IMR-90 (cell line): ENCODE measurements at regions not wholly inside any gene's neighbourhood (a gene's known extent, or its start where the extent isn't known, plus 50 kb on each side); places are given as distances from the start of the nearest gene placed in this dataset.
A peak's percentile ranks its signal among the peaks of the same experiment; 100 is the strongest.

Experiments used
- ATAC-seq: fragments of 200-7000 bp; cut with Tn5 transposase; 2 replicates; pipeline ENCODE4 v1.9.1; 2020; ENCODE audit warnings: low read depth, mild to moderate bottlenecking, moderate library complexity
- BruUV-seq: library from RNA; stranded (reverse); fragments of 400-500 nt; replicated peaks from 2 replicates; lab custom pipeline; 2021; lab: Mats Ljungman, UMichigan
- CTCF ChIA-PET: fragments of 300-600 bp; formaldehyde crosslinking; extraction: SDS; loops from one replicate; lab custom pipeline; 2021; ENCODE audit warnings: antibody characterized with exemption; lab: Yijun Ruan, JAX
- POLR2A ChIA-PET: fragments of 300-600 bp; sonication (Branson Sonifier 250); formaldehyde crosslinking; loops from one replicate; lab custom pipeline; 2022; ENCODE audit warnings: antibody characterized with exemption; ENCODE audit not compliant: unreplicated experiment; lab: Charles Lee
- DNase-seq: peaks from one replicate; pipeline ENCODE4 v3.0.0; 2013
- H2AFZ ChIP-seq: replicated peaks from 2 replicates; pipeline ENCODE3; 2013; ENCODE audit warnings: low read length, mild to moderate bottlenecking; ENCODE audit not compliant: poor library complexity
- H2AK5ac ChIP-seq: 2 replicates; pipeline ENCODE4 v1.6.1; 2013; ENCODE audit warnings: low read depth, low read length, inconsistent platforms
- H2AK9ac ChIP-seq: replicated peaks from 2 replicates; pipeline ENCODE3; 2013; ENCODE audit warnings: mild to moderate bottlenecking, low read depth, low read length, moderate library complexity; ENCODE audit not compliant: poor library complexity
- H2BK120ac ChIP-seq: 2 replicates; pipeline ENCODE4 v1.6.1; 2013; ENCODE audit warnings: low read depth, low read length, inconsistent platforms
- H2BK15ac ChIP-seq: 3 replicates; pipeline ENCODE4 v1.6.1; 2013; ENCODE audit warnings: low read depth, low read length, inconsistent platforms
- H2BK20ac ChIP-seq: 2 replicates; pipeline ENCODE4 v1.6.1; 2013; ENCODE audit warnings: low read depth, mild to moderate bottlenecking, inconsistent platforms, low read length, moderate library complexity
- H2BK5ac ChIP-seq: 2 replicates; pipeline ENCODE4 v1.6.1; 2013; ENCODE audit warnings: mild to moderate bottlenecking, low read depth, low read length, inconsistent platforms; ENCODE audit not compliant: poor library complexity, severe bottlenecking
- H3K14ac ChIP-seq: replicated peaks from 2 replicates; pipeline ENCODE4 v1.6.1; 2013; ENCODE audit warnings: low read depth, low read length, inconsistent platforms
- H3K18ac ChIP-seq: 2 replicates; pipeline ENCODE4 v1.6.1; 2013; ENCODE audit warnings: low read depth, low read length, control low read depth
- H3K23ac ChIP-seq: 2 replicates; pipeline ENCODE4 v1.6.1; 2013; ENCODE audit warnings: low read depth, low read length, inconsistent platforms
- H3K27ac ChIP-seq: 2 replicates; pipeline ENCODE4 v1.5.1; 2013; ENCODE audit warnings: mild to moderate bottlenecking, control low read depth, low read length; ENCODE audit not compliant: insufficient read depth
- H3K27me3 ChIP-seq: 2 replicates; pipeline ENCODE4 v1.6.1; 2013; ENCODE audit warnings: low read length; ENCODE audit not compliant: control insufficient read depth, insufficient read depth
- H3K36me3 ChIP-seq: 2 replicates; pipeline ENCODE4 v1.6.1; 2013; ENCODE audit warnings: low read length, mixed read lengths; ENCODE audit not compliant: control insufficient read depth, insufficient read depth
- H3K4ac ChIP-seq: 2 replicates; pipeline ENCODE4 v1.6.1; 2013; ENCODE audit warnings: low read depth, low read length, inconsistent platforms
- H3K4me1 ChIP-seq: 2 replicates; pipeline ENCODE4 v1.6.1; 2013; ENCODE audit warnings: low read length, mixed read lengths; ENCODE audit not compliant: control insufficient read depth, insufficient read depth
- H3K4me2 ChIP-seq: 2 replicates; pipeline ENCODE4 v1.6.1; 2013; ENCODE audit warnings: low read depth, mild to moderate bottlenecking, control low read depth, low read length, moderate library complexity
- H3K4me3 ChIP-seq: 2 replicates; pipeline ENCODE4 v1.5.1; 2013; ENCODE audit warnings: low read depth, mild to moderate bottlenecking, control low read depth, low read length, moderate library complexity; ENCODE audit not compliant: insufficient read depth
- H3K56ac ChIP-seq: 2 replicates; pipeline ENCODE4 v1.6.1; 2013; ENCODE audit warnings: low read length, inconsistent platforms; ENCODE audit not compliant: insufficient read depth; ENCODE audit errors: extremely low read depth
- H3K79me1 ChIP-seq, 2 experiments: 2 replicates each; pipeline ENCODE4 v1.6.1; 2013; ENCODE audit warnings: low read length in 2 of 2, inconsistent platforms in 1 of 2, low read depth in 1 of 2
- H3K9ac ChIP-seq: 2 replicates; pipeline ENCODE4 v1.6.1; 2013; ENCODE audit warnings: low read depth, low read length, control low read depth
- H3K9me1 ChIP-seq: 2 replicates; pipeline ENCODE4 v1.6.1; 2013; ENCODE audit warnings: low read length, inconsistent platforms; ENCODE audit not compliant: insufficient read depth
- H3K9me3 ChIP-seq: 2 replicates; pipeline ENCODE4 v1.6.1; 2013; ENCODE audit warnings: low read length; ENCODE audit not compliant: control insufficient read depth, insufficient read depth
- H4K20me1 ChIP-seq: 2 replicates; pipeline ENCODE4 v1.6.1; 2013; ENCODE audit warnings: low read length, inconsistent platforms; ENCODE audit not compliant: insufficient read depth
- H4K5ac ChIP-seq: 2 replicates; pipeline ENCODE4 v1.6.1; 2013; ENCODE audit warnings: mild to moderate bottlenecking, low read depth, low read length, control low read depth
- H4K8ac ChIP-seq, 2 experiments: 2 replicates each; pipeline ENCODE4 v1.6.1; 2013; ENCODE audit warnings: low read depth in 2 of 2, low read length in 2 of 2, control low read depth in 1 of 2, inconsistent platforms in 1 of 2
- H4K91ac ChIP-seq: 2 replicates; pipeline ENCODE4 v1.6.1; 2013; ENCODE audit warnings: low read depth, low read length, inconsistent platforms; ENCODE audit not compliant: insufficient read depth
- FOS ChIP-seq: fragments of 150-350 bp; IDR thresholded peaks from 2 replicates; pipeline ENCODE4 v1.6.1; 2016; ENCODE audit warnings: low read depth, low read length
- MAFK ChIP-seq: IDR thresholded peaks from 2 replicates; pipeline ENCODE4 v1.6.1; 2012; ENCODE audit warnings: low read depth, low read length, improper control_type of control experiment
- MAZ ChIP-seq: IDR thresholded peaks from 2 replicates; pipeline ENCODE4 v1.6.1; 2012; ENCODE audit warnings: low read depth, mild to moderate bottlenecking, low read length, improper control_type of control experiment, moderate library complexity, borderline replicate concordance
- NFE2L2 ChIP-seq: fragments of 150-350 bp; IDR thresholded peaks from 2 replicates; pipeline ENCODE4 v1.6.1; 2016; ENCODE audit warnings: low read depth, mild to moderate bottlenecking, low read length
- POLR2A ChIP-seq: IDR thresholded peaks from 2 replicates; pipeline ENCODE4 v1.6.1; 2012; ENCODE audit warnings: mild to moderate bottlenecking, low read depth, low read length
- WGBS, 2 experiments: methylation state at CpG; one replicate each; pipeline versions ENCODE4 v1.1.5 to v1.1.7; 2013; ENCODE audit warnings: missing lambda C conversion rate in 2 of 2; ENCODE audit not compliant: insufficient read length in 1 of 2; ENCODE audit errors: extremely low coverage in 2 of 2; 5-methylcytosine and 5-hydroxymethylcytosine counted together
- dilution Hi-C: fragments of 300-500 bp; cut with HindIII; formaldehyde crosslinking; loops from one replicate; pipeline ENCODE4 v1.14.3; 2018; ENCODE audit warnings: low sequenced_read_pairs; ENCODE audit not compliant: unreplicated experiment
- in situ Hi-C: fragments of 300-500 bp; cut with MboI; formaldehyde crosslinking; loops from 3 replicates; pipeline ENCODE4 v1.14.3; 2019; ENCODE audit warnings: low sequenced_read_pairs, inconsistent platforms, mixed read lengths
- intact Hi-C: fragments of 100-400 bp; cut with micrococcal nuclease; formaldehyde crosslinking; loops from 2 replicates; pipeline ENCODE4 v1.10.0; 2022

DNA sequence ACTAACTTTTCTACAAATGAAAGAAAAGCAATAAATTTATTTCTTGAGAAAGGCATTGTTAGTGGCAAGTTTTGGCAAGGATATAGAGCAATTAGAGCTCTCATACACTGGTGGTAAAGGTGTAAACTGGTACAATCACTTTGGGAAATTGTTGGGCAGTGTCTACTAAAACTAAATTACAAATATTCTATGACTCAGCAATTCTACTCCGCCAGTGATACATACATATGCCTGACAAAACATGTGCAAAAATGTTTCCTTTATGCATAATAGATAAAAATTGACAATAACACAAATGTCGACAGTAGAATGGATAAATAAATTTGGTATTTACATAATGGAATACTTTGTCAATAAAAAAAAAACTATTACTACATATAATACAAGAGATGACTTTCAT, 96.3 kb upstream of the SATB2 start:
- in situ Hi-C loops, result no loop called here
- Histone ChIP-seq H3K4me1 (no peaks in the 10 kb centered on the region), H4K20me1 (no peaks in the 10 kb centered on the region), H3K4ac (no peak overlapping the region), H3K9me1 (no peaks in the 10 kb centered on the region), H3K14ac (no peak overlapping the region), H3K9ac (no peak overlapping the region), H3K27me3 (no peaks in the 10 kb centered on the region), H3K9me3 (no peaks in the 10 kb centered on the region; the same call in 1 of the 2 replicates), H2AFZ (no peak overlapping the region), H3K23ac (no peak overlapping the region), H3K18ac (no peak overlapping the region), H4K8ac (no peak overlapping the region), H3K4me3 (no peak overlapping the region), H3K27ac (no peak overlapping the region), H3K56ac (no peak overlapping the region), H2BK20ac (no peak overlapping the region), H2BK5ac (no peak overlapping the region), H2BK120ac (no peak overlapping the region), H2AK9ac (no peak overlapping the region), H2AK5ac (no peak overlapping the region), H3K4me2 (no peak overlapping the region), H2BK15ac (no peak overlapping the region), H3K36me3 (no peaks in the 10 kb centered on the region), H3K79me1 (no peaks in the 10 kb centered on the region), H4K91ac (no peak overlapping the region), H4K5ac (no peak overlapping the region)
- intact Hi-C loops, result no loop called here
- DNase-seq (no peak), ATAC-seq (no peak)
- dilution Hi-C loops, result no loop called here
- WGBS, 2 experiments, result no CpG with 5 or more reads among the region's 2 CpGs
- TF ChIP-seq FOS, result no peak
- TF ChIP-seq NFE2L2, result peak; percentile 85
- no peak for TF ChIP-seq POLR2A
- TF ChIP-seq MAFK, result peak; percentile 76
- no peak for TF ChIP-seq MAZ
- CTCF ChIA-PET, result no interaction called here
- no TSS peak for BruUV-seq
- POLR2A ChIA-PET, result no interaction called here
